H1 (cell line): ENCODE measurements at regions not wholly inside any gene's neighbourhood (a gene's known extent, or its start where the extent isn't known, plus 50 kb on each side); places are given as distances from the start of the nearest gene placed in this dataset.

Source experiments
- CTCF ChIA-PET: fragments of 300-600 bp; sonication (Branson Sonifier 250); formaldehyde crosslinking; loops from one replicate; lab custom pipeline; 2021; ENCODE audit not compliant: partially characterized antibody; lab: Charles Lee
- POLR2A ChIA-PET: fragments of 300-600 bp; sonication (Branson Sonifier 250); formaldehyde crosslinking; loops from one replicate; lab custom pipeline; 2021; ENCODE audit warnings: inconsistent platforms; ENCODE audit not compliant: partially characterized antibody; lab: Charles Lee
- DNase-seq, 2 experiments: peaks; one replicate each; pipeline versions ENCODE4 v3.0.0 to v3.0.0-alpha.2; 2010 to 2022; ENCODE audit warnings: low spot score in 2 of 2, low read depth in 1 of 2, mixed read lengths in 1 of 2
- FAIRE-seq: peaks from 2 replicates; lab custom pipeline; 2011; peaks lifted over from hg19 to GRCh38; lab: Jason Lieb, UNC
- H2AFZ ChIP-seq: 2 replicates; pipeline ENCODE4 v1.8.1; 2012; ENCODE audit warnings: low read length, inconsistent platforms
- H2AK5ac ChIP-seq: 2 replicates; pipeline ENCODE4 v1.6.1; 2013; ENCODE audit warnings: low read depth, low read length
- H2BK120ac ChIP-seq: replicated peaks from 2 replicates; pipeline ENCODE3; 2013; ENCODE audit warnings: low read depth, low read length, inconsistent platforms
- H2BK12ac ChIP-seq: 2 replicates; pipeline ENCODE4 v1.6.1; 2013; ENCODE audit warnings: low read depth, low read length
- H2BK15ac ChIP-seq: 2 replicates; pipeline ENCODE4 v1.6.1; 2013; ENCODE audit warnings: low read length
- H2BK20ac ChIP-seq: 2 replicates; pipeline ENCODE4 v1.6.1; 2013; ENCODE audit warnings: low read length
- H2BK5ac ChIP-seq: 2 replicates; pipeline ENCODE4 v1.6.1; 2013; ENCODE audit warnings: low read depth, low read length
- H3K14ac ChIP-seq: 2 replicates; pipeline ENCODE4 v1.6.1; 2013; ENCODE audit warnings: inconsistent platforms; ENCODE audit not compliant: insufficient read length
- H3K18ac ChIP-seq: 2 replicates; pipeline ENCODE4 v1.6.1; 2013; ENCODE audit warnings: low read length; ENCODE audit errors: extremely low read depth
- H3K23ac ChIP-seq: 2 replicates; pipeline ENCODE4 v1.6.1; 2013; ENCODE audit warnings: inconsistent platforms; ENCODE audit not compliant: insufficient read length
- H3K23me2 ChIP-seq: 2 replicates; pipeline ENCODE4 v1.6.1; 2013; ENCODE audit warnings: low read depth, low read length
- H3K27ac ChIP-seq: 2 replicates; pipeline ENCODE4 v1.6.1; 2011; ENCODE audit warnings: low read depth, low read length, inconsistent platforms
- H3K27me3 ChIP-seq, 4 experiments: replicated peaks in 1 of 4; 1 replicate in 1 of 4; 2 replicates in 3 of 4; pipeline versions ENCODE4 v1.6.1 to v1.8.1; 2011 to 2013; ENCODE audit warnings: low read length in 3 of 4, mild to moderate bottlenecking in 3 of 4, inconsistent platforms in 2 of 4, mixed read lengths in 2 of 4, moderate library complexity in 1 of 4; ENCODE audit not compliant: control insufficient read depth in 3 of 4, insufficient read depth in 3 of 4; ENCODE audit errors: extremely low read depth in 1 of 4
- H3K36me3 ChIP-seq, 4 experiments: 2 replicates each; pipeline versions ENCODE4 v1.6.1 to v1.8.1; 2011 to 2013; ENCODE audit warnings: mild to moderate bottlenecking in 4 of 4, low read length in 3 of 4, moderate library complexity in 2 of 4, control low read depth in 1 of 4, inconsistent platforms in 1 of 4; ENCODE audit not compliant: insufficient read depth in 4 of 4, control insufficient read depth in 2 of 4
- H3K4ac ChIP-seq: replicated peaks from 2 replicates; pipeline ENCODE3; 2013; ENCODE audit warnings: low read length, low read depth, mixed read lengths, inconsistent platforms; ENCODE audit not compliant: insufficient read length
- H3K4me1 ChIP-seq, 4 experiments: replicated peaks in 1 of 4; 1 replicate in 1 of 4; 2 replicates in 3 of 4; pipeline versions ENCODE4 v1.6.1 to v1.8.1; 2011 to 2013; ENCODE audit warnings: low read length in 3 of 4, inconsistent platforms in 2 of 4, mixed read lengths in 1 of 4; ENCODE audit not compliant: insufficient read depth in 4 of 4, control insufficient read depth in 3 of 4
- H3K4me2 ChIP-seq, 2 experiments: 2 replicates each; pipeline versions ENCODE4 v1.6.1 to v1.8.1; 2011 to 2013; ENCODE audit warnings: low read depth in 2 of 2, low read length in 2 of 2, control low read depth in 1 of 2, inconsistent platforms in 1 of 2, mild to moderate bottlenecking in 1 of 2; ENCODE audit not compliant: insufficient read depth in 1 of 2
- H3K4me3 ChIP-seq, 4 experiments: fragments of 200-600, 300-600 bp in 1 of 4; sonication (generic), shearing (Covaris generic), sonication (Bioruptor Twin) in 1 of 4; 2 replicates each; pipeline versions ENCODE4 v1.5.1 to v1.8.1; 2011 to 2016; ENCODE audit warnings: low read length in 4 of 4, low read depth in 3 of 4, control low read depth in 2 of 4, inconsistent platforms in 2 of 4, mild to moderate bottlenecking in 2 of 4, mixed read lengths in 1 of 4, moderate library complexity in 1 of 4; ENCODE audit not compliant: insufficient read depth in 2 of 4; ENCODE audit errors: extremely low read depth in 1 of 4
- H3K56ac ChIP-seq: replicated peaks from 2 replicates; pipeline ENCODE3; 2013; ENCODE audit warnings: low read depth, mild to moderate bottlenecking, mixed read lengths, low read length, inconsistent platforms; ENCODE audit not compliant: insufficient read length
- H3K79me1 ChIP-seq: 2 replicates; pipeline ENCODE4 v1.6.1; 2013; ENCODE audit warnings: low read depth, low read length, control low read depth
- H3K79me2 ChIP-seq, 2 experiments: 2 replicates each; pipeline versions ENCODE4 v1.6.1 to v1.8.1; 2012 to 2013; ENCODE audit warnings: low read length in 2 of 2, mild to moderate bottlenecking in 2 of 2, inconsistent platforms in 1 of 2; ENCODE audit not compliant: insufficient read depth in 2 of 2, control insufficient read depth in 1 of 2
- H3K9ac ChIP-seq, 4 experiments: replicated peaks in 1 of 4; 1 replicate in 1 of 4; 2 replicates in 3 of 4; pipeline versions ENCODE4 v1.6.1 to v1.8.1; 2011 to 2013; ENCODE audit warnings: low read depth in 3 of 4, low read length in 3 of 4, control low read depth in 2 of 4, mild to moderate bottlenecking in 2 of 4, moderate library complexity in 2 of 4, inconsistent platforms in 1 of 4; ENCODE audit errors: extremely low read depth in 1 of 4
- H3K9me3 ChIP-seq, 2 experiments: 2 replicates each; pipeline versions ENCODE4 v1.6.1 to v1.8.1; 2012 to 2013; ENCODE audit warnings: mild to moderate bottlenecking in 2 of 2, moderate library complexity in 2 of 2, control low read depth in 1 of 2, inconsistent platforms in 1 of 2, low read depth in 1 of 2, low read length in 1 of 2, mixed read lengths in 1 of 2; ENCODE audit not compliant: insufficient read depth in 2 of 2
- H4K20me1 ChIP-seq, 2 experiments: replicated peaks in 1 of 2; 2 replicates each; pipeline versions ENCODE3 to v1.8.1; 2011 to 2013; ENCODE audit warnings: inconsistent platforms in 2 of 2, low read length in 2 of 2, mild to moderate bottlenecking in 1 of 2; ENCODE audit not compliant: insufficient read depth in 2 of 2, control insufficient read depth in 1 of 2
- H4K5ac ChIP-seq: 2 replicates; pipeline ENCODE4 v1.6.1; 2013; ENCODE audit warnings: low read length, low read depth, mixed read lengths, inconsistent platforms; ENCODE audit not compliant: insufficient read length
- H4K8ac ChIP-seq: 2 replicates; pipeline ENCODE4 v1.8.0; 2013; ENCODE audit warnings: mild to moderate bottlenecking, moderate library complexity, low read length, inconsistent platforms; ENCODE audit not compliant: insufficient read depth; ENCODE audit errors: extremely low read depth
- H4K91ac ChIP-seq: replicated peaks from 2 replicates; pipeline ENCODE3; 2013; ENCODE audit warnings: low read length, mixed read lengths, inconsistent platforms; ENCODE audit not compliant: insufficient read length
- BCL11A ChIP-seq, 2 experiments: IDR thresholded peaks; one replicate each; pipeline ENCODE4 v1.6.1; 2011; ENCODE audit warnings: low read depth in 2 of 2, low read length in 2 of 2, mild to moderate bottlenecking in 2 of 2
- HDAC6 ChIP-seq: IDR thresholded peaks from one replicate; pipeline ENCODE4 v1.7.1; 2012; ENCODE audit warnings: low read depth, mild to moderate bottlenecking, inconsistent platforms, low read length, moderate library complexity
- PHF8 ChIP-seq: fragments of 200-600 bp; sonication (generic); conservative IDR thresholded peaks from 2 replicates; pipeline ENCODE4 v1.7.1; 2012; ENCODE audit warnings: low read depth, mild to moderate bottlenecking, inconsistent platforms, low read length, moderate library complexity
- POLR2AphosphoS5 ChIP-seq: IDR thresholded peaks from 2 replicates; pipeline ENCODE4 v1.6.1; 2011; ENCODE audit warnings: low read depth, low read length
- TEAD4 ChIP-seq: IDR thresholded peaks from 2 replicates; pipeline ENCODE4 v1.6.1; 2012; ENCODE audit warnings: low read depth, low read length, inconsistent platforms, mixed read lengths
- WGBS, 2 experiments: shearing (Covaris generic) in 1 of 2; methylation state at CpG; one replicate each; pipeline versions ENCODE4 v1.1.6 to v1.1.7; 2013 to 2015; ENCODE audit warnings: low lambda C conversion rate in 2 of 2, mixed read lengths in 2 of 2, inconsistent platforms in 1 of 2, low coverage in 1 of 2, missing lambda C conversion rate in 1 of 2; ENCODE audit not compliant: insufficient replicate concordance in 2 of 2, insufficient coverage in 1 of 2, insufficient read length in 1 of 2; ENCODE audit errors: extremely low coverage in 1 of 2, missing lambda C conversion rate in 1 of 2; 5-methylcytosine and 5-hydroxymethylcytosine counted together

DNA sequence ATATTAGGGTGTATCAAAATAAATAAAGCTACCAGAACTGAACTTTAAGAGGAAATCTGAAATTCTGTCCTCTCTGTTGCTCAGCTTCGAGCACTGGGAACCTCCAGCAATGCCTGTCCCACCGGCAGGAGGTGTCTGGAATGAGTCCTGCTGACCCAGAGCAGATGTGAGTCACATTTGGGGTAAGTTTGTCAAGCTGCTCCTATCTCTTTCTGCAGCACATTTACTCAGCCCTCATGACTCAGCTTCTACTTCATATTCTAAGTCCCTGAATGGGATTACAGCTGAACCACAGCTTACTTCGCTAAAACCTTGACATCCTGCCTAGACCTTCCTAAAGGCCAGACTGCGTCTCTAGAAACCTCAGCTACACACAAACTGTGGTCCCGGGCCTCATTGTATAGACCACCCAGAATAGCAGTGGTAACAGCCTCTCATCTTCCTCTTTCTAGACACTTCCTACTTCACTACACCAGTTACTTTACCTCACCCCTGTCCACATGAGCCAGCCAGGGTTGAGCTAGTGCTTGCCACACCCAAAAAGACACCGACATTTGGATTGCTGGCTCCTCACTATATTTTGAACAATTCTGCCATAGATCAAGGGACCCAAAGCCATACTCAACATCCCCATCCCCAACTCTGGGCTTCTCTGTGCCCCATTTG lies 109.6 kb upstream of the TMCO5A start:
- H3K23ac ChIP-seq: no peak overlapping the region
- H3K4ac ChIP-seq: no peak overlapping the region
- no peaks in the 10 kb centered on the region for H3K79me2 ChIP-seq
- no peak overlapping the region for H4K5ac ChIP-seq
- no peak overlapping the region for H3K4me2 ChIP-seq
- H2BK12ac ChIP-seq: no peak overlapping the region
- no peak overlapping the region for H3K4me3 ChIP-seq
- H3K9ac ChIP-seq: no peak overlapping the region
- no peak overlapping the region for H3K56ac ChIP-seq
- no peak overlapping the region for H2AK5ac ChIP-seq
- TF ChIP-seq HDAC6 (no peak), POLR2AphosphoS5 (no peak), BCL11A (IDR thresholded peaks at IDR 0.05; ENCODE audit: low read depth in 2 of 2, low read length in 2 of 2) (no peak), TEAD4 (no peak), PHF8 (no peak)
- no peak overlapping the region for H3K18ac ChIP-seq
- H2BK5ac ChIP-seq: no peak overlapping the region
- no peaks in the 10 kb centered on the region for H4K20me1 ChIP-seq
- H3K27ac ChIP-seq: no peak overlapping the region
- no peak overlapping the region for H2BK20ac ChIP-seq
- H2BK120ac ChIP-seq: no peak overlapping the region
- H3K23me2 ChIP-seq: no peaks in the 10 kb centered on the region
- no peak overlapping the region for H2BK15ac ChIP-seq
- ChIA-PET CTCF (interaction anchor here (1.2 kb wide), 2 partner anchors 57 to 67 kb away, joined by 3 read pairs; no protein-coding TSS in a partner anchor), POLR2A (no interaction called here)
- DNase-seq (no peak), FAIRE-seq (no peak)
- no peaks in the 10 kb centered on the region for H3K27me3 ChIP-seq
- no peak overlapping the region; the same call in 1 of the 2 replicates for H4K8ac ChIP-seq
- H4K91ac ChIP-seq: no peak overlapping the region
- H2AFZ ChIP-seq: peak overlapping the region; percentile 57; the same call in 1 of the 2 replicates
- H3K9me3 ChIP-seq: no peaks in the 10 kb centered on the region
- no peaks in the 10 kb centered on the region for H3K4me1 ChIP-seq
- H3K79me1 ChIP-seq: no peaks in the 10 kb centered on the region
- no peak overlapping the region for H3K14ac ChIP-seq
- no peaks in the 10 kb centered on the region for H3K36me3 ChIP-seq
- WGBS, 2 experiments: 90% methylated on average over 6 of the region's 6 CpGs; no CpG with 5 or more reads in 1 of the 2 experiments
